ENCODE measurements at regions not wholly inside any gene's neighbourhood (a gene's known extent, or its start where the extent isn't known, plus 50 kb on each side); places are given as distances from the start of the nearest gene placed in this dataset.

- DNase-seq = no peak
These were observed 192.5 kb downstream of the POSTN start for GRCh38 chr13:37406031-37406430.

DNA sequence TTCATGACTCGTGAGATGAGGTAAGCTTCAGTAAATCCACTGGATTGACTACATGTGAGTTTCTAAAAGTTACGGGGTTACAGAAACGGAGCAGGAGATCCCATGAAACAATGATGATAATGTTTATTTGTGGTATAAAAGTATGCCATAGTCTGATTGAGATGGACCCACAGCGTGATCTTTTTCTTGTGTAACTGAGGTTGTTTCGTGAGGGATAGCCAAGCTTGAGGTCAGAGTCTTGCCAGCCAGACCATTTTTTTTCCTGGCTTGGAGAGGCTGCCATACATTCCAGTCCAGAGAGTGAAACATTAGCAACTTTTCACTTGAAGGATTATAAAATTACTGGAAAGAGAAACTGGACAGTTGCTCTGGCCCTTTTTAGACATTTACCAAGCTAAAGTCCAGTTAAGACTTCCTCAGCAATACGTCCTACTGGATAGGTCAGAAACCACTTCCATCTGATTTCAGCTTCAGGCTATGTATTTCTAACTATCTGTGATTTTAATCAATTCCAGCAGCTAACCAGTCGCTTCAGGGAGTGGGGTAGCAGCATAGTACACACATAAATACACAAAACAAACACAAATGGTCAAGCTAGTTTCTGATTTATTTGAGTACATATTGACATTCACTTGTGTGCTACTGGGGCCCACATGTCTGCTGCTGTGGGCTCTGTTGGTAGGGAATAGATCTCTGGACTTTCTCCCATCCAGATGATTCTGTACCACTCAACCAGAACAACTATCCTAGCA lies 194.6 kb downstream of the POSTN start:
- no peak for DNase-seq

DNA sequence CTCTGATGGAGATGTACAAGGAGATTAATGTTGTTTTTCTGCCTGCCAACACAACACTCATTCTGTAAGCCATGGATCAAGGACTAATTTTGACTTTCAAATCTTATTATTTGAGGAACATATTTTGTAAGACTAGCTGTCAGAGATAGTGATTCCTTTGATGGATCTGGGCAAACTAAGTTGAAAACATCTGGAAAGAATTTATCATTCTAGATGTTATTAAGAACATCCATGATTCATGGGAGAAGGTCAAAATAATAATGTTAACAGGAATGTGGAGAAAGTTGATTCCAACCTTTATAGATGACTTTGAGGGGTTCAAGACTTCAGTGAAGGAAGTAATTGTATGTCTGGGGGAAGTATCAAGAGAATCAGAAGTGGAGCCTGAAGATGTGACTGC lies 196.8 kb downstream of the POSTN start:
- no peak for DNase-seq

- no peak for DNase-seq
These were observed 201.0 kb downstream of the POSTN start for GRCh38 chr13:37397535-37397934.

- DNase-seq = no peak
These were observed 203.0 kb downstream of the POSTN start for GRCh38 chr13:37395544-37395943.

- no peak for DNase-seq
These were observed 206.2 kb downstream of the POSTN start for GRCh38 chr13:37392389-37392788.

DNA sequence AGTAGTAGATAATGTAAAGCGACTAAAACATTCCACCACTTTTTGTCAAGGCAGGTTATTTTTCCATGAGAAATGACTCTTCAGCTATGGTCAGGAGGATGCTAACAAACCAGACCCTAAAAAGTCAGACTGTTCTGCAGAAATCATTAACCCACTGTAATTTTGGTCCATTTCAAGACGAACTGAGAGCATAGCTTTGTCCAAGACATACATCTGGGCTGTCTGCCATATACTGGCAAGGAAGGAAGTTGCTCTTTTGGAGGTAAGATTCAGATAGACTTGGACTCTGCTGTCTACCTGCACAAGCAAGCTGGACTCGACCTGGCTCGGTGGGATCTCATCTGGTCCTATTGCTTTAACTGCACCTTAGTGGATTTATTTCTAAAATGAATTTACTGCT lies 207.8 kb downstream of the POSTN start:
- DNase-seq = no peak

- no peak for DNase-seq
These were observed 212.5 kb downstream of the POSTN start for GRCh38 chr13:37385956-37386670.

- no peak for DNase-seq
These were observed 213.3 kb downstream of the POSTN start for GRCh38 chr13:37385248-37385647.

GRCh38 chr13:37383856-37384370 lies 214.7 kb downstream of the POSTN start:
- no peak for DNase-seq

DNA sequence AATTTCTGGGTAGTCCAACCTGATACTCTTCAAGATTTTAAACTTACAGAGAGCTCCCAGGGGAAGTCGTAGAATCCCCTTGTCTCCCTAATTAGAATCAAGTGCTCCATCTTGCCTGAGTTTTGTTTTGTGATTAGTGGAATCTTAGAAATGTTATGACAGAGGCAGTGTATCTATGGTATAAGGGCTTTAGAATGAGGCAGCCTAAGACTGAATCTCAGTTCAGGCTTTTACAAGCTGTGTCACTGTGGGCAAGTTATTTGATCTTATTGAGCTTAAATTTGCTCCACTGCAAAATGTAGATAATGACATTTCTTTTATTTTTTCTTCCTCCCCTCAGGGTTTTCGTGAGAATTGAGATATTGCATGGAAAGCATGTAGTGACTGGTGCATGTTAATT lies 215.5 kb downstream of the POSTN start:
- no peak for DNase-seq

GRCh38 chr13:37382146-37382545 lies 216.4 kb downstream of the POSTN start:
- DNase-seq = no peak

GRCh38 chr13:37381502-37381901 lies 217.1 kb downstream of the POSTN start:
- no peak for DNase-seq

DNA sequence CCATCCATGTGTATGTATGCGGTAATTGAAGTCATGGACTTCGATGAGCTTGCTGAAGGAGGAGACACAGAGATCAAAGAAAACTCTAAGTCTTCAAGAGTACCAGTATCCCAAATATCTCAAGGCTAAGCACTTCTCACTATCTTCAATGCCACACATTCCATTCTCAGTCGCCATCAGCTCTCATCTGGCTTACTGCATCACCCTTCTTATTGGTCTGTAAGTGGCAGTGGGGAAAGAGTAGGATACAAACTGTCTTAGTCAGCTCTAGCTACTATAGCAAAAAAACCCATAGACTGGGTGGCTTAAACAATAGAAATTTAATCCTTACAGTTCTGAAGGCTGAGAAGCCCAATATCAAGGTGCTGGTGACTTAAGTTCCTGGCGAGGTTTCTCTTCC lies 218.7 kb downstream of the POSTN start:
- no peak for DNase-seq

GRCh38 chr13:37375724-37376123 lies 222.8 kb downstream of the POSTN start:
- no peak for DNase-seq

DNA sequence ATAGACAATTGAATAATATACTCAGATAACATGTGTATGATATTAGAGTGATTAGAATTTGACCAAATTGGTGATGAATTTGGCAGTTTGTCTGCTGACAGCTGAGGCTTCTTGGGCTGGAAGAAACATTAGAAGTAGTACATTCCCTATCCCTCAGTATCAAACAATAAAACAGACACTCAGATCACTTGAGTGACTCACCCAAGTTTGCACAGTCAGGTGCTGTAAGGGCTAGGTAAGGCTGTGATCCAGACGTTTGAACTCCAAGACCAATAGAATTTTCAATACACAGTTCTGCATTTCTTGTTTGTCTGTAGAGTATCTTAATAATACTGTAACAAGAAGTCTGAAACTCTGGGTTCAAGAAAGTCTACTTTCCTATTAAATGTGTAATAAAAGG lies 223.5 kb downstream of the POSTN start:
- no peak for DNase-seq

DNA sequence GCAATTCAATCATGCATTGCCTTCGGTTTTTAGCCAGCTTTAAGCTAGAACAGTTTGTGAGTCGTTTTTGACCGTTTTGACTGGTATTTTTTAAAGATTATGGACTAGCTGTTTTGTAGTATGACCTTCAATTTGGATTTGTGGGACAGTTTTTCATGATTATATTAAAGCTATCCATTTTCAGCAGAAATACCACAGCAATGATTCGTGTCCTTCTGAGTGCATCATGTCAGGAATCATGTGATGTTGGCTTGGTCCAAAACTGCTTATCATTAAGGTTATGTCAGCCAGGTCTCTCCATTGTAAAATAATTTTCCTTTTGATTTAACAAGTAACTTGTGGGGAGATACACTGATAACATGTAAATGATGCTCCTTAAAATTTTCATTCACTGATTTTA lies 229.0 kb downstream of the POSTN start:
- DNase-seq = no peak

GRCh38 chr13:37368501-37368900 lies 230.1 kb downstream of the POSTN start:
- no peak for DNase-seq

GRCh38 chr13:37366044-37366770 lies 232.4 kb downstream of the POSTN start:
- DNase-seq = no peak

- DNase-seq = no peak
These were observed 233.1 kb downstream of the POSTN start for GRCh38 chr13:37365496-37365895.

DNA sequence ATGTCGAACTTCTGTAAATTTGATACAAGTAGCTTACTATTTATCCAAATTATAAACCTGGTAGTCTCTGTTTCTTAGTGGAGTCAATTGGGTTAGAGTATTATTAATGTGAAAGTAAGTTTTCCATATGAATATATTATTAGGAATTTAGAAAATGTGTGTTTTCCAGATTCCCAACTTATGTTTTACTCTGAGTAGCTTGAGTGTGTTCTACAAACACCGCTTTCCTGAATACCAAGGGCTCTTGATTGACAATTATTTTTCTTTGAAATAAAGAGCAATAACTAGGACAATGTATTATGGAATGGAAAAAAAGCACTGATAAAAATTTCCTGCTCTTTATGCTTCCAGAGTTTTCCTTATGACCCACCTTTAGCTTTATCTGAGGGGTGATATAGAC lies 233.6 kb downstream of the POSTN start:
- DNase-seq = no peak

DNA sequence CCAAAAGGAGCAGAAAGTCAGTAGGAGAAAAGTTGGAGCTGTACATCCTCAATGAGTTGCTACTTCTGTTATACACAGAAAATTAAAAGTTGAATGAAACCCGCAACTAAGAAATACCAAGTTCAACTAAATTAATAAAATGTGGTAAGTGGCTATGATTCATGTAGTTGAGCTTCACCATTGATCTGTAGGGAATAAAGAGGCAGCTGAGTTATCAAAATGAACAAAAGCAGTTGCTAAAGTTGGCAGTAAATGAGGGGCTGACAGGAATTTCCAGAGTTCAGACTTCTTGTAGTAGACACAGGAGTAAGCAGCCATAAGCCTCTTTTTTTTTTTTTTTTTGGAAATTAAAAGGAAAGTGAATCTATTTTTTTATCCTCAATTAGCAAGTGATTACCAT lies 234.6 kb downstream of the POSTN start:
- no peak for DNase-seq

- DNase-seq = no peak
These were observed 237.0 kb downstream of the POSTN start for GRCh38 chr13:37361608-37362007.

- no peak for DNase-seq
These were observed 238.0 kb downstream of the POSTN start for GRCh38 chr13:37360556-37360955.

Measured in hematopoietic multipotent progenitor cell treated with erythropoietin and hydrocortisone succinate and interleukin-3 and kit ligand, for 4 days (in vitro differentiated cells).